GM21367 (cell line): ENCODE measurements at regions not wholly inside any gene's neighbourhood (a gene's known extent, or its start where the extent isn't known, plus 50 kb on each side); places are given as distances from the start of the nearest gene placed in this dataset.
"Not testable (repeated sequence)": the region's sequence is repeated elsewhere in the genome, so short reads cannot be mapped to it uniquely, and the experiment has no call there.

Experiments
- ATAC-seq: cut with Tn5 transposase; IDR thresholded peaks from one replicate; pipeline ENCODE4 v1.9.1; 2021; ENCODE audit not compliant: unreplicated experiment

DNA sequence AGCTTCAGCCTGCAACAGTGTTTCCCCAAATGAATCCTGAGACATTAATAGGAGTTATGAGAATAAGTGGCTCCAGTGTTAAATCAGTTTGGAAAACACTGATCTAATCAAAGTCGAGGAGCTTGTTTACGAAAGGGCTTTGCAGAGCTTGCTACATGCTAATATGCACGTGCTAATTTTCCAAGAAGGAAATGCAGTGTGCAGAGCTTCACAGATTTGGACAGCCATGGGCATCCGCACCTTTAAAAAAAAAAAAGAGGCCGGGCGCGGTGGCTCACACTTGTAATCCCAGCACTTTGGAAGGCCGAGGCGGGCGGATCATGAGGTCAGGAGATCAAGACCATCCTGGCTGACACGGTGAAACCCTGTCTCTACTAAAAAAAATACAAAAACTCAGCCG, 79.7 kb upstream of the LMO2 start:
- ATAC-seq = not testable (repeated sequence)

DNA sequence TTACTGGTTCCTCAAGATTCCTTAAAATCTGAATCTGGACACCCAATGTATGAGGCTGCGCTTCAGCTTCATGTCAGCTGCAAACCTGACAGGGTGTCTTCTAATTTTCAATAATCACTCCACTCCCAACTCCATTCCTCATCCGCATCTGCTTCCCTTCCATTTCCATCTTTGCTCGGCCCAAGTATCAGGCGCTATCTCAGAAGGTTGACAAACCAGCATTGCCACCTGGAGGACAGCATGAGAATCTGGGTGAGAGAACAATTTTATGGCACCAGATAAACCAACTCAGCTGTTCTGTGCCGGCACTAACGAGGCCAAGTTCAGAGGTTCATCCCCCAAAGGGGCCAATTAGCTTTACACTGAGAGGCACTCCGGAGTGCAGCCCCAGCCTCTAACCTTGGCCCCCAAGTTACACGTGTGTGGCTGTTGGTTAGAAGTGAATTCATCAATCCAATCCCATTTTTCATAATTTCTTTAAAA, 79.1 kb upstream of the LMO2 start:
- no peak for ATAC-seq

DNA sequence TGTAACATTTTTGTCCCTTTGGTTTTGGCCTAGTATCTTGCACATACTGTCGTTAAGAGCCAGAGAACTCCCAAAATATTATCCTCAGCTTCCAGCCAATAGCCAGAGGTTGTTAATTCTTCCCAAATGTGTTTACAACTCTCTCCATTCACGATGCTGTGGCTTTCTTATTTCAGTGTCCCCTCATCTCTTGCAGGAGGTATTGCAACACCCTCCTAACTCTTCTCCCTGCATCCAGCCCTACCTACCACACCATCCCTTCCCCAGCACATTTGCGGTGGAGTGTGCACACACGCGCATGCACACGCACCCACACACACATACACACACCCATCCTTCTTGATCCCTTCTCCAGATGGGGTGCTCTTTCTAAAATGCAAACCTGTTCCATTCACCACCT, 75.6 kb upstream of the LMO2 start:
- no peak for ATAC-seq

DNA sequence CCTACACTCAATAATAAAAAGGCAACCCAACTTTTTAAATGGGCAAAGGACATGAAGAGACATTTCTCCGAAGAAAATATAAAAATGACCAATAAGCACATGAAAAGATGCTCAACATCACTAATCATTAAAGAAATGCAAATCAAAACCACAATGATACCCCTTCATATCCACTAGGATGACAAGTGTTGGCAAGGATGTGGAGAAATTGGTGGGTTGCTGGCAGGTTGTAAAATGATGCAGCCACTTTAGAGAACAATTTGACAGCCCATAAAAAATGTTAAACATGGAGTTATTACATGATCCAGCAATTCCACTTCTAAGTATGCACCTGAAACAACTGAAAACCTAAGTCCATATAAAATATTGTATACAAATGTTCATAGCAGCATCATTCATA, 73.2 kb upstream of the LMO2 start:
- no peak for ATAC-seq

GRCh38 chr11:33959855-33960400, 68.1 kb upstream of the LMO2 start:
- no peak for ATAC-seq

DNA sequence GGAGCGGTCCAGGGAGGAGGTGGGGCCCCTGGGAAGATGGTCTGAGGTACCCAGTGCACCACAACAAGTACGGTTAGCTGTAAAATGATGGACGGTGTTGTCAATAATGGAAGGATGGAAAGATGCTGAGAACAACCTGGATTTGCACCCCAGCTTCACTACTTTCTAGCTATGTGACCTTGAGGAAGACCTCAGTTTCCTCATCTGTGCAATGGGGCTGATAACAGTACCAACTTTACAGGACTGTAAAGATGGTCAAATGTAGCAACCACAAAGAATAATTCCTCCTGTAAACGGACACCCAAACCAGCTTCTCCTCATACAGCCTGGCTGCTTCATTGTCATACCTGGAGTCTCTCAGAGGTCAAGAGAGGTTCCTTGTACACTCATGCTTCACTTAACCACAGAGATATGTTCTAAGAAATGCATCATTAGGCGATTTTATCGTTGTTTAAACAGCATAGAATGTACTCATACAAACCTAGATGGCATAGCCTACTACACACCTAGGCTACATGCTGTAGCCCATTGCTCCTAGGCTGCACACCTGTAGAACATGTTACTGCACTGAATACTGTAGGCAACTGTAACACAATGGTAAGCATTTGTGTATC, 65.5 kb upstream of the LMO2 start:
- ATAC-seq = no peak

GRCh38 chr11:33956611-33957010, 64.7 kb upstream of the LMO2 start:
- no peak for ATAC-seq

- ATAC-seq = no peak
Observed at GRCh38 chr11:33953289-33953688, 61.4 kb upstream of the LMO2 start.

GRCh38 chr11:33952805-33953204, 60.9 kb upstream of the LMO2 start:
- ATAC-seq = no peak

DNA sequence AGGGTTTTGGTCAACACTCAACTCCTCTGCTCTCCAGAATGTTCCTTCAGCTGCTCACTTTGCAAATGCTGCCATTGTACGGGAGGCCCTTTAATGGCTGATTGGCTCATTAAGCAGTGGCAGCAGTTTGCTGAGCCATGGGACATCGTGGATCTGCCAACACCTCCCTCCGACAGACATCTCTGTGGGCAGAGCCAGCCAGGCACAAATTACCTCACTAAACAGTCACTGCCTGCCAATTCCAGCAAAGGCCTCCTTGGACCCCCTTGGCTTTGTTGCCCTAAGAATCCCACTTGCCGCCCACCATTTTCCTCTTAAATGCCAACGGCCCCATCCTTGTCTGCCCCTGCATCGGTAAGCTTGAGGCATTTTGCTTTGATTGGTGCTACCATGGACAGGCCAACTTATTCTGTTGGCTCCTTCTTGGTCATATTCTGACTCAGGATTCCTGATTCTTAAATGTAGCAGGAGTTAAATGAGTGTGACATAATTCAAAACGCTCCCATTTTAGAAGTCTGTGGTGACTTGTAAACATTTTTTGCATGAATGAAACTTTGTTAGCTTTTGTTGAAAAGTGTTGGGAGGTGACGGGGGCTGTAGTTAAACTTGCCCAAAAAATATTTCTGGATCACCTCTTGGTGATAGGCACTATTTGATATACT, 57.5 kb upstream of the LMO2 start:
- no peak for ATAC-seq

- no peak for ATAC-seq
Observed at GRCh38 chr11:33948494-33948893, 56.6 kb upstream of the LMO2 start.

GRCh38 chr11:33947918-33948317, 56.0 kb upstream of the LMO2 start:
- ATAC-seq = not testable (repeated sequence)

DNA sequence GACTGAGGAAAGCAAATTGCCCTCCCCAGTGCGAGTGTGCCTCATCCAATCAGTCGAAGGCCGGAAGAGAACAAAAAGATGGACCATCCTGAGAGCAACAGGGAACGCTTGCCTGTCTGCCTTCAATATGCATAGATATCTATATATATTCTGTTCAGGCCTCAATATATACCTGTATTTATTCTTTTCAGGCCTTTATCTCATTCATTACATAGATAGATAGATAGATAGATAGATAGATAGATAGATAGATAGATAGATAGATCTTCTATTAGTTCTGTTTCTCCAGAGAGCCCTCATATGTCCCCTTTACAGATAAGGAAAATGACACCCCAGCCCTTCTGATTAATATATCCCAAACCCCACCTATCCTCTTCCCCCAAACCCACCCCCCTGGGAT, 55.1 kb upstream of the LMO2 start:
- no peak for ATAC-seq

GRCh38 chr11:33945481-33946268, 53.8 kb upstream of the LMO2 start:
- no peak for ATAC-seq

DNA sequence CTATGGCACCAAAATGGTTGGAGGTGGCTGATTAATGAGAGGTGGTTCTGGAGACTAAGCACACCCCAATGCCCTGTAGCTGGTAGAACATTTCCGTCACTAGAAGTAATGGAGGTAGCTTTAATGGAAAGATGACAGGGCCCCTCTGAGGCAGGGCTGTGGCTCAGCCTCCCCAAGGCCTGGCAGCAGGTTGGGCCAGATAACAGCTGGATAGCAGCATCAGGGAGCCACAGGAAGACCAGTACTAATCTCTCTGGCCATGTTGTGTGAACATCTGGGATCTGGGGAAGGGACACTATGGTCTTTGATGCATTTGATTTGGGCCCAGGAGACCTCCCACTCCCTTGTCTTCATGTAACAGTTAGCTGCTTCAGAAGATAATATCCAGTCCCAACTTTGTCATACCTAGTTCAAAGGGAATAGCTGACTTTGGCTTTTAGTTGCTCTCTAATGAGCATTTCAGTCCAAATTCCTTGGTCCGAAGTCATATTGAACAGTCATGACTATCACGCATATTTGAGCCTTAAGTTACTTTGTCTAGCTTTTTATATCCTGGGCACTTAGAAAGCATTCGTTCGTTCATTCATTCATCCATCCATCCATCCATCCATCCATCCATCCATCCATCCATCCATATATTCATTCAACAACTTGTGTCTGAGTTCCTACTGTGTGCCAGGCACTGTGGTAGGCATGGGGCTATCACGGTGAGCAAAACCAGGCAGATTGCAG, 53.0 kb upstream of the LMO2 start:
- ATAC-seq = no peak

DNA sequence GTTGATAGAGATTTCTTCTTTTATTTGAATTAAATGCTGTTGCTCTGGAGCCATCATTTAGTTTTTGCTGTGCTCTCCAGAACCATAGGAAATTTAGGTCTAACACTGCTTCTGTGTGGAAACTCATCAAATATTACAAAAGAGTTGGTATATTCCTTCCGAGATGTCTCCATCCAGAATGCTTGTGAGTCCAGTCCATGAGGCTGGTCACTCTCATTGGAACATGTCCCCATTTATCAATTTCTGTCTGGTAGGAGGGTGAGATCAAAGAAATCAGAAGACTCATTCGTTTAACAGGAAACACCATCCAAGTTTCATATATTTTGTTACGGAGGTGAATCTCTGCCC, 52.4 kb upstream of the LMO2 start:
- ATAC-seq = no peak

- no peak for ATAC-seq
Observed at GRCh38 chr11:33942954-33943353, 51.1 kb upstream of the LMO2 start.

- ATAC-seq = no peak
Observed at GRCh38 chr11:33941637-33942160, 49.8 kb upstream of the LMO2 start.
